ENCODE measurements at regions not wholly inside any gene's neighbourhood (a gene's known extent, or its start where the extent isn't known, plus 50 kb on each side); places are given as distances from the start of the nearest gene placed in this dataset.

- Mint-ChIP-seq H3K27ac (no peak overlapping the region), H3K4me3 (no peak overlapping the region), H3K4me1 (no peaks in the 10 kb centered on the region), H3K9me3 (ENCODE audit: insufficient read depth) (no peaks in the 10 kb centered on the region), H3K27me3 (no peaks in the 10 kb centered on the region)
- Histone ChIP-seq H3K9ac (ENCODE audit: low read length) (no peak overlapping the region), H3K4me2 (replicated peaks; ENCODE audit: low read depth, low read length, poor library complexity, severe bottlenecking) (no peak overlapping the region), H3K4me3 (ENCODE audit: control extremely low read depth in 1 of 5, extremely low read depth in 1 of 5, insufficient read depth in 1 of 5, low read depth in 2 of 5, low read length in 4 of 5) (no peak overlapping the region), H2AFZ (ENCODE audit: insufficient read depth, low read depth, low read length, poor library complexity, severe bottlenecking) (no peak overlapping the region), H3K27ac (ENCODE audit: low read length in 2 of 2) (no peak overlapping the region), H3K36me3 (replicated peaks in 1 of 2; ENCODE audit: control extremely low read depth in 1 of 2, control insufficient read depth in 1 of 2, extremely low read depth in 1 of 2, insufficient read depth in 2 of 2, low read length in 1 of 2) (no peaks in the 10 kb centered on the region), H4K20me1 (ENCODE audit: control insufficient read depth, insufficient read depth, low read length, poor library complexity, severe bottlenecking) (no peaks in the 10 kb centered on the region), H3K27me3 (replicated peaks in 1 of 4; ENCODE audit: control extremely low read depth in 1 of 4, control insufficient read depth in 3 of 4, insufficient read depth in 4 of 4, low read length in 3 of 4) (no peaks in the 10 kb centered on the region), H3K4me1 (ENCODE audit: control insufficient read depth in 2 of 2, insufficient read depth in 2 of 2, low read length in 2 of 2) (no peaks in the 10 kb centered on the region), H3K79me2 (ENCODE audit: control insufficient read depth, insufficient read depth, low read length) (no peaks in the 10 kb centered on the region), H3K9me3 (ENCODE audit: control extremely low read depth in 1 of 3, control insufficient read depth in 2 of 3, insufficient read depth in 1 of 3, low read length in 2 of 3) (no peaks in the 10 kb centered on the region)
- ATAC-seq (ENCODE audit: low read depth), result no peak
- ChIA-PET CTCF (no interaction called here), POLR2A (no interaction called here)
- WGBS (ENCODE audit: insufficient coverage), result no CpG with 5 or more reads among the region's 2 CpGs
- no peak for DNase-seq
- no peak for TF ChIP-seq EZH2 (IDR thresholded peaks at IDR 0.05; ENCODE audit: borderline replicate concordance, insufficient read depth, low read depth, low read length, poor library complexity, severe bottlenecking)
- TF ChIP-seq, protein P1, sequence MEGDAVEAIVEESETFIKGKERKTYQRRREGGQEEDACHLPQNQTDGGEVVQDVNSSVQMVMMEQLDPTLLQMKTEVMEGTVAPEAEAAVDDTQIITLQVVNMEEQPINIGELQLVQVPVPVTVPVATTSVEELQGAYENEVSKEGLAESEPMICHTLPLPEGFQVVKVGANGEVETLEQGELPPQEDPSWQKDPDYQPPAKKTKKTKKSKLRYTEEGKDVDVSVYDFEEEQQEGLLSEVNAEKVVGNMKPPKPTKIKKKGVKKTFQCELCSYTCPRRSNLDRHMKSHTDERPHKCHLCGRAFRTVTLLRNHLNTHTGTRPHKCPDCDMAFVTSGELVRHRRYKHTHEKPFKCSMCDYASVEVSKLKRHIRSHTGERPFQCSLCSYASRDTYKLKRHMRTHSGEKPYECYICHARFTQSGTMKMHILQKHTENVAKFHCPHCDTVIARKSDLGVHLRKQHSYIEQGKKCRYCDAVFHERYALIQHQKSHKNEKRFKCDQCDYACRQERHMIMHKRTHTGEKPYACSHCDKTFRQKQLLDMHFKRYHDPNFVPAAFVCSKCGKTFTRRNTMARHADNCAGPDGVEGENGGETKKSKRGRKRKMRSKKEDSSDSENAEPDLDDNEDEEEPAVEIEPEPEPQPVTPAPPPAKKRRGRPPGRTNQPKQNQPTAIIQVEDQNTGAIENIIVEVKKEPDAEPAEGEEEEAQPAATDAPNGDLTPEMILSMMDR (IDR thresholded peaks at IDR 0.05), result no peak
- intact Hi-C loops (cut with micrococcal nuclease), result no loop called here
Measured at GRCh38 chr10:111748184-111748583, 435.4 kb downstream of the GPAM start.

DNA sequence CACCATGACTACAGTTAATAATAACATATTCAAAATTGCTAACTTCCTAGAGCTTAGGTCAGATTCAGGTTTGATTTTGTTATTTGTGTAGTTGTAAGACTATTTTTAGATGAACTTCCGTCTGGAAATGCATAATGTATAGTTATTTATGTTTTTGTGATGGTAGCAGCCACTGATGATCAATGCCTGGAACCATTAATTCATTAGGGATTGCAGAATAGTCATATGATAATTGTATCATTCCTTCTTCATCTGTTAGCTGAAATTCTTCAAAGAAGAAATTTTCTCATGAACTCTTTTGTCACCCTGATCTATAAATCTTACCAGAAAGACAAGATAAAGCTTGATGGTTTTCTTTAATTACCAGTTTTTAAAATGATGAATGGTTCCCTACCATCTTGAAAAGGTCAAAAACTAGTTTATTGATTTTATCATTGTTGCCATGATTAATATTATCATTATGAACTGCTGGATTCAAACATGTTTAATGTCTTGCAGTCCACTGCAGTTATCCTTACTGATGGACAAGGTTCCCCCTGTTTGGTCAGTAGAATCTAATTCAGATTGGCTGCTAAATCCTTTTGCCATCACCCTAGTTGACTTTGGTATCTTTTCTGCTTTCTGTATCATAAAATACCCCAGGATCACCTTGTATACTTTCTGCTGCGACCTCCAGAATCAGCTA lies 433.3 kb downstream of the GPAM start:
- WGBS (ENCODE audit: insufficient coverage), result no CpG with 5 or more reads among the region's 2 CpGs
- Mint-ChIP-seq H3K4me1 (no peaks in the 10 kb centered on the region), H3K9me3 (ENCODE audit: insufficient read depth) (no peaks in the 10 kb centered on the region), H3K27me3 (peaks cover 5% of the 10 kb centered on the region), H3K27ac (no peak overlapping the region), H3K4me3 (no peak overlapping the region)
- Histone ChIP-seq H3K4me3 (ENCODE audit: control extremely low read depth in 1 of 5, extremely low read depth in 1 of 5, insufficient read depth in 1 of 5, low read depth in 2 of 5, low read length in 4 of 5) (no peak overlapping the region), H3K27me3 (replicated peaks in 1 of 4; ENCODE audit: control extremely low read depth in 1 of 4, control insufficient read depth in 3 of 4, insufficient read depth in 4 of 4, low read length in 3 of 4) (no peaks in the 10 kb centered on the region), H3K36me3 (replicated peaks in 1 of 2; ENCODE audit: control extremely low read depth in 1 of 2, control insufficient read depth in 1 of 2, extremely low read depth in 1 of 2, insufficient read depth in 2 of 2, low read length in 1 of 2) (no peaks in the 10 kb centered on the region), H4K20me1 (ENCODE audit: control insufficient read depth, insufficient read depth, low read length, poor library complexity, severe bottlenecking) (no peaks in the 10 kb centered on the region), H3K9me3 (ENCODE audit: control extremely low read depth in 1 of 3, control insufficient read depth in 2 of 3, insufficient read depth in 1 of 3, low read length in 2 of 3) (no peaks in the 10 kb centered on the region), H3K79me2 (ENCODE audit: control insufficient read depth, insufficient read depth, low read length) (no peaks in the 10 kb centered on the region), H3K27ac (ENCODE audit: low read length in 2 of 2) (no peak overlapping the region), H2AFZ (ENCODE audit: insufficient read depth, low read depth, low read length, poor library complexity, severe bottlenecking) (no peak overlapping the region), H3K4me1 (ENCODE audit: control insufficient read depth in 2 of 2, insufficient read depth in 2 of 2, low read length in 2 of 2) (no peaks in the 10 kb centered on the region), H3K9ac (ENCODE audit: low read length) (no peak overlapping the region), H3K4me2 (replicated peaks; ENCODE audit: low read depth, low read length, poor library complexity, severe bottlenecking) (no peak overlapping the region)
- intact Hi-C loops (cut with micrococcal nuclease), result no loop called here
- no peak for TF ChIP-seq EZH2 (IDR thresholded peaks at IDR 0.05; ENCODE audit: borderline replicate concordance, insufficient read depth, low read depth, low read length, poor library complexity, severe bottlenecking)
- TF ChIP-seq, protein P1 (IDR thresholded peaks at IDR 0.05), result no peak
- ChIA-PET POLR2A (no interaction called here), CTCF (interaction anchor here (0.7 kb wide), 1 partner anchor 35 kb away, joined by 3 read pairs; no protein-coding TSS in a partner anchor)
- DNase-seq (no peak), ATAC-seq (ENCODE audit: low read depth) (no peak)
